Esophagus muscularis mucosa (tissue), 4 donors: ENCODE measurements at regions not wholly inside any gene's neighbourhood (a gene's known extent, or its start where the extent isn't known, plus 50 kb on each side); places are given as distances from the start of the nearest gene placed in this dataset.

Experiments
- DNase-seq: peaks from one replicate; pipeline ENCODE4 v3.0.0-alpha.2; 2017; ENCODE audit errors: extremely low spot score
- H3K27ac ChIP-seq, 4 donors: fragments of 200-600 bp; sonication (generic); replicated peaks in 1 of 4; 1 replicate in 3 of 4; 2 replicates in 1 of 4; pipeline ENCODE4 v1.5.1; 2016 to 2019; ENCODE audit warnings: mild to moderate bottlenecking in 1 of 4
- H3K27me3 ChIP-seq, 4 donors: fragments of 200-600 bp; sonication (generic); one replicate each; pipeline versions ENCODE4 v1.5.1 to v1.6.0; 2016 to 2019
- H3K36me3 ChIP-seq, 4 donors: fragments of 200-600 bp; sonication (generic); one replicate each; pipeline ENCODE4 v1.5.1; 2016 to 2019
- H3K4me1 ChIP-seq, 4 donors: fragments of 200-600 bp; sonication (generic); one replicate each; pipeline ENCODE4 v1.5.1; 2016 to 2019
- H3K4me3 ChIP-seq, 4 donors: fragments of 200-600 bp; sonication (generic); 1 replicate in 2 of 4; 2 replicates in 2 of 4; pipeline ENCODE4 v1.5.1; 2016 to 2019; ENCODE audit warnings: mild to moderate bottlenecking in 4 of 4, moderate library complexity in 1 of 4
- H3K9me3 ChIP-seq, 4 donors: fragments of 200-600 bp; sonication (generic); 1 replicate in 3 of 4; 2 replicates in 1 of 4; pipeline ENCODE4 v1.5.1; 2016 to 2019
- CTCF ChIP-seq, 3 experiments: fragments of 200-600 bp in 2 of 3; fragments of 450-650 bp in 1 of 3; sonication (generic) in 2 of 3; IDR thresholded peaks; one replicate each; pipeline ENCODE4 v1.5.1; 2017 to 2019; ENCODE audit warnings: antibody characterized with exemption in 3 of 3, mild to moderate bottlenecking in 2 of 3, moderate library complexity in 1 of 3
- EP300 ChIP-seq: sonication (generic); formaldehyde crosslinking; IDR thresholded peaks from one replicate; pipeline ENCODE4 v1.6.1; 2017; ENCODE audit warnings: antibody characterized with exemption
- POLR2A ChIP-seq: fragments of 450-650 bp; IDR thresholded peaks from one replicate; pipeline ENCODE4 v1.6.1; 2017; ENCODE audit warnings: antibody characterized with exemption, moderate library complexity, mild to moderate bottlenecking, low read depth
- POLR2AphosphoS5 ChIP-seq, 2 donors: sonication (generic); formaldehyde crosslinking; IDR thresholded peaks; one replicate each; pipeline ENCODE4 v1.6.1; 2017; ENCODE audit warnings: antibody characterized with exemption in 2 of 2
- WGBS: methylation state at CpG from one replicate; pipeline ENCODE4 v1.1.5; 2018; 5-methylcytosine and 5-hydroxymethylcytosine counted together
- intact Hi-C: fragments of 100-400 bp; cut with DNase I; formaldehyde crosslinking; loops from one replicate; pipeline ENCODE4 v1.15.1; 2023

DNA sequence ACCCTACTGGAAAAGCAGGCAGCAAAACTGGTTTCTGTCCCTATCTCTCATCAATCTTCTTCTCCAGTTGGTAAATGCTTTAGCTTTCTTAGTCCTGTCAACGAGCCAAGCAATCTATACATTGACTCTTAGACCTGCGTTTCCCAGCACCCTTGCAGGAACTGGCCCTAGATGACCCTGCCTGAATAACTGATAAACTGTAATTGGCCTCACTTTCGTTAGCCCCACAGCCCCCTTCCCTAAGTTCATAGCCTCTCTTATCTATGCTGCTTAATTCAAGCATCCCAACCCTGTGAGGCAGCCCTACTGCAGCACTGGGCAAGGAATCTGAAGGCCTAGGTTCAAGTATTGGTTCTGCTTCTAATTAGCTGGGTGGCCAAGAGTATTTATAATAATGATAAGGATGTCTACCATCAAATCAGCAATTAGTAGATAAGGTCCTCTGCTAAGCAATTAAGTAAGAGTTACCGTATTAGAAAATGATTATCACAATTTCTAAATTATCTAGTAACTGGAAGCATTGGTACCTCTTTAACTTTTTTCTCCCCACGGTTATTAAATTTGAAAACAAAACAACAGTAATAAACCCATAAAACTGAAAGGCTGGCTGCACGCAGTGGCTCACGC, 86.4 kb upstream of the RMDN2 start:
- no peaks in the 10 kb centered on the region for H3K9me3 ChIP-seq
- no peak overlapping the region for H3K4me3 ChIP-seq
- no peak for DNase-seq
- no peaks in the 10 kb centered on the region for H3K36me3 ChIP-seq
- intact Hi-C loops = no loop called here
- no peaks in the 10 kb centered on the region for H3K27me3 ChIP-seq
- peaks cover 0 to 31% (median 26%) of the 10 kb centered on the region in 4 donors for H3K4me1 ChIP-seq
- TF ChIP-seq CTCF (IDR thresholded peaks at IDR 0.05) (no peak), POLR2A (no peak), POLR2AphosphoS5 (IDR thresholded peaks at IDR 0.05) (no peak), EP300 (no peak)
- WGBS = 83% methylated on average over 7 of the region's 7 CpGs
- peak overlapping the region; percentile 43 to 80 (median 64) for H3K27ac ChIP-seq

DNA sequence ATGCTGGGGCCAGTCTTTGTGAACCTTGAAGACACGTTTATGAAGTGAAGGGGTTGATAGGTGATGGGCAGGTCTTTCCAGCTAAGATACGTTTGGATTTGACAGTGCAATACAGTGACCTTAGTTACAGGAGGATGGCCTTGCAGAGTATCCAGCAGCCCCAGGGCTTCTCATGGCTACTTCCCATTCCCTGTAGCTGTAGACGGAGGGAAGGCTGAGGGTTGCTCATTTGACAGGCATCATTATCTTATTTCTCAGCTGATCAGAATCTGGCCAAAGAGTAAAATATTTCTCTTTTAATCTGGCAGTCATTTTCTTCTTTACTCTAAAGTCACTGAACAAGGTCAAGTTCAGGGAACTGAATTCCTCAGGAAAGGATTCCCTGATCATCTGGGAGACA, 85.1 kb upstream of the RMDN2 start:
- no peaks in the 10 kb centered on the region for H3K27me3 ChIP-seq
- TF ChIP-seq EP300 (no peak), CTCF (IDR thresholded peaks at IDR 0.05) (no peak), POLR2A (no peak), POLR2AphosphoS5 (IDR thresholded peaks at IDR 0.05) (no peak)
- H3K4me1 ChIP-seq = peaks cover 0 to 31% (median 27%) of the 10 kb centered on the region in 4 donors
- intact Hi-C loops = no loop called here
- DNase-seq = no peak
- no peak overlapping the region for H3K4me3 ChIP-seq
- peak overlapping the region in 1 of 4 donors; percentile 80 for H3K27ac ChIP-seq
- no peaks in the 10 kb centered on the region for H3K36me3 ChIP-seq
- WGBS = 89% methylated on average over 3 of the region's 3 CpGs
- no peaks in the 10 kb centered on the region for H3K9me3 ChIP-seq

DNA sequence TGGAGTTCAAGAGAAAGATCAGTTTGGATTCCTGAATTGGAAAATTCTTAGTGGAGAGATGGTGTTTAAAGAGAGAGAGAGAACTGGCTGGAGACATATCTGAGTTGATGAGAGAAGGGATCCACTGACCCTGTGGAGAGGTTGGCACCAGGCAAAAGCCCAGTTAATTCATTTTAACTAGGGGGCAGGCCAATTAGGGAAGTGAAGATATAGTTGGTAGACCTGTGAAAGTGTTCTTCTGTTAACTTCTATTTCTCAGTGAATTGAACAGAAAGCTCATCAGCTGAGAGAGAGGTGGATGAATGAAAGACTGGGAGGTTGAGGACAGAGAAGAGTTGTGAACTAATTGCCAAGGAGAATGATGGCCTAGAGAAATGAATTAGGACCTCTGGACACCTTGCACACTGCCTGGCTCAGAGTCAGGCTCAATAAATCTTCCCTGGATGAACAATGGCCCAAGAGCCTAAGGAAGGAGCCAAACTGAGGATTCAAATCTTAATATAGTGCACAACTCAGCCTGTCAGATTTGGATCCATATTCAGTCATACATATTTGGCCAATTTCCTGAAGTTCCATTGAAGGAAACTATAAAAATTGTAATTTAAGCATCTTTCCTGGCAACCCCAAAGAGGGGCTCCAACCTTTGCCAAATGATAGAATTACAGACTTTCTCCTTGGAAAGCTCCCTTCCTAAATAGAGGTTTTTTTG, 82.2 kb upstream of the RMDN2 start:
- Histone ChIP-seq H3K27me3 (no peaks in the 10 kb centered on the region), H3K4me1 (peaks cover 0 to 21% (median 19%) of the 10 kb centered on the region in 4 donors), H3K36me3 (no peaks in the 10 kb centered on the region), H3K4me3 (no peak overlapping the region), H3K27ac (no peak overlapping the region), H3K9me3 (no peaks in the 10 kb centered on the region)
- TF ChIP-seq POLR2AphosphoS5 (IDR thresholded peaks at IDR 0.05) (no peak), EP300 (no peak), CTCF (IDR thresholded peaks at IDR 0.05) (no peak), POLR2A (no peak)
- no peak for DNase-seq
- intact Hi-C loops = no loop called here

DNA sequence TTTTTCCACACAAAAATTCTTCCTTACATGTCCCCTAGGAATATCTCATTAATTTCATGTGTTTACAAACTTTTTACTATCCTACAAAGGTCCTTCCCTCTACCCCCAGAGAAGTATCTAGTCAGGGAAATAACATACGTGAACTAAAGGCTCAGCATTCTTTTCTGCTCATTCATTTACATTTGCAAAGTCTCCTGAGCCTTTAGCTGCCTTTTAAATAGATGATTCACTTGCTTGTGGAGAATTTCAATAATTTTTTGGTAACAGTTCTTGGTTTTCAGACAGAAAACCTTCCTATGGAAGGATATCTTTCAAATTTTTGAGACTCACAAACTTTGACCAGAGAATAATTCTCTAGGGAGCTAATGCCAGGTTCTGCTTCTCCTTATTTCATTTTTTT, 81.5 kb upstream of the RMDN2 start:
- no peak for DNase-seq
- Histone ChIP-seq H3K27me3 (no peaks in the 10 kb centered on the region), H3K27ac (no peak overlapping the region), H3K36me3 (no peaks in the 10 kb centered on the region), H3K9me3 (no peaks in the 10 kb centered on the region), H3K4me1 (peaks cover 0 to 14% (median 12%) of the 10 kb centered on the region in 4 donors), H3K4me3 (no peak overlapping the region)
- intact Hi-C loops = no loop called here
- WGBS = 0% methylated on average over 1 of the region's 1 CpG
- TF ChIP-seq EP300 = no peak
- TF ChIP-seq POLR2AphosphoS5 (IDR thresholded peaks at IDR 0.05) = no peak
- TF ChIP-seq POLR2A = no peak
- TF ChIP-seq CTCF (IDR thresholded peaks at IDR 0.05) = no peak

DNA sequence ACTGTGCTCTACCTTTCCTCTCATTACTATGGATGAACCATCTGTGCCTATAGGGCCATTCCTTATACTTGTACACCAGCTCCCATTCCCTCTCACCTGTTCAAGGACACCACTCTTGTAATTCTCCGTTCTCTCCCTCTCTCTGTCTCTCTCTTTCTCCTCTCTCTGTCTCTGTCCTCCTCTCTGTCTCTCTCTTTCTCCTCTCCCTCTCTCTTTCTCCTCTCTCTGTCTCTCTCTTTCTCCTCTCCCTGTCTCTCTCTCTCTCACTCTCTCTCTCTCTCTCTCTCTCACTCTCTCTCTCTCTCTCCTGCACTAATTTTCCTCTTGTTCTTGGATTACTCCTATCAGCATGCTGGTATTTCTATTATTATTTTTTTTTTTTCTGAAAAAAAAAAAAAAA, 78.9 kb upstream of the RMDN2 start:
- peaks cover 2 to 33% (median 25%) of the 10 kb centered on the region in 4 donors for H3K4me1 ChIP-seq
- H3K27me3 ChIP-seq = no peaks in the 10 kb centered on the region
- H3K4me3 ChIP-seq = no peak overlapping the region
- no peak for DNase-seq
- no peak for TF ChIP-seq EP300
- TF ChIP-seq POLR2AphosphoS5 (IDR thresholded peaks at IDR 0.05) = no peak
- no peak for TF ChIP-seq POLR2A
- no peak for TF ChIP-seq CTCF (IDR thresholded peaks at IDR 0.05)
- H3K36me3 ChIP-seq = no peaks in the 10 kb centered on the region
- intact Hi-C loops = no loop called here
- no peak overlapping the region for H3K27ac ChIP-seq
- WGBS = 94% methylated on average over 1 of the region's 1 CpG
- H3K9me3 ChIP-seq = no peaks in the 10 kb centered on the region
